HG03045 (cell line): ENCODE measurements at regions not wholly inside any gene's neighbourhood (a gene's known extent, or its start where the extent isn't known, plus 50 kb on each side); places are given as distances from the start of the nearest gene placed in this dataset.
"Not testable (repeated sequence)": the region's sequence is repeated elsewhere in the genome, so short reads cannot be mapped to it uniquely, and the experiment has no call there.

Experiments
- ATAC-seq: cut with Tn5 transposase; IDR thresholded peaks from one replicate; pipeline ENCODE4 v1.9.1; 2021; ENCODE audit warnings: mild to moderate bottlenecking, moderate library complexity; ENCODE audit not compliant: unreplicated experiment

- no peak for ATAC-seq
These were observed 974.1 kb downstream of the TMTC2 start for GRCh38 chr12:83660727-83661358.

GRCh38 chr12:83659321-83659720, 972.6 kb downstream of the TMTC2 start:
- ATAC-seq = no peak

GRCh38 chr12:83656004-83656403, 969.3 kb downstream of the TMTC2 start:
- no peak for ATAC-seq

- no peak for ATAC-seq
These were observed 955.5 kb downstream of the TMTC2 start for GRCh38 chr12:83642205-83642604.

GRCh38 chr12:83641789-83642188, 955.1 kb downstream of the TMTC2 start:
- no peak for ATAC-seq

GRCh38 chr12:83634726-83635267, 948.1 kb downstream of the TMTC2 start:
- ATAC-seq = no peak

GRCh38 chr12:83630526-83630925, 943.8 kb downstream of the TMTC2 start:
- no peak for ATAC-seq

GRCh38 chr12:83629931-83630330, 943.2 kb downstream of the TMTC2 start:
- ATAC-seq = no peak

GRCh38 chr12:83622205-83622604, 935.5 kb downstream of the TMTC2 start:
- no peak for ATAC-seq

GRCh38 chr12:83619973-83620372, 933.3 kb downstream of the TMTC2 start:
- no peak for ATAC-seq

GRCh38 chr12:83615152-83615551, 928.4 kb downstream of the TMTC2 start:
- no peak for ATAC-seq

GRCh38 chr12:83613586-83614110, 926.9 kb downstream of the TMTC2 start:
- no peak for ATAC-seq

GRCh38 chr12:83603106-83603505, 916.4 kb downstream of the TMTC2 start:
- no peak for ATAC-seq

GRCh38 chr12:83575326-83575725, 888.6 kb downstream of the TMTC2 start:
- ATAC-seq = no peak

- ATAC-seq = no peak
These were observed 887.4 kb downstream of the TMTC2 start for GRCh38 chr12:83574142-83574541.

- no peak for ATAC-seq
These were observed 887.0 kb downstream of the TMTC2 start for GRCh38 chr12:83573671-83574070.

- no peak for ATAC-seq
These were observed 872.9 kb downstream of the TMTC2 start for GRCh38 chr12:83559650-83560049.

- not testable (repeated sequence) for ATAC-seq
These were observed 869.3 kb downstream of the TMTC2 start for GRCh38 chr12:83556040-83556439.

GRCh38 chr12:83541446-83541845, 854.7 kb downstream of the TMTC2 start:
- ATAC-seq = no peak

GRCh38 chr12:83538361-83538965, 851.8 kb downstream of the TMTC2 start:
- no peak for ATAC-seq

- no peak for ATAC-seq
These were observed 850.8 kb downstream of the TMTC2 start for GRCh38 chr12:83537428-83538053.

GRCh38 chr12:83536496-83536895, 849.8 kb downstream of the TMTC2 start:
- no peak for ATAC-seq
